ENCODE measurements at regions not wholly inside any gene's neighbourhood (a gene's known extent, or its start where the extent isn't known, plus 50 kb on each side); places are given as distances from the start of the nearest gene placed in this dataset.
"Not testable (repeated sequence)": the region's sequence is repeated elsewhere in the genome, so short reads cannot be mapped to it uniquely, and the experiment has no call there.

- no peak for DNase-seq (ENCODE audit: low spot score)
Observed at GRCh38 chr14:34175574-34175973, 224.7 kb upstream of the EGLN3 start.

DNA sequence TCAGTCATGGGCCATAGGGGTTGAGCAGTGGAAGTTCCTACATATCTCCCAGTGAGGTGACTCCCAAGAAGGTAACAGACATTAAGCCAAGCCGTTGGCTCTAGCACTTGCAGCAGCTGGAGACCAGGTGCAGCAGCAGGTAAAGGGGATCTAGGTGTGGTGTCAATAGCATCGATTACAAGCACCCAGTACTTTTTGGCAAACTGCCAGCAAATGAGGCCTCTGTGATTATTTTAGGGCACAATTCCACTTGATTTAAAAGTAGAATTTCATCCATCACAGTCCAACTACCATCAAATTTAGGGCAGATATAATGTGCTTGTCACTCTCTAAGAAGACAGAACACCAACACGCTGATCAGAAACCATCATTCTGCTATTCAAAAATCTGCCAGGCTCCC lies 224.1 kb upstream of the EGLN3 start:
- DNase-seq (ENCODE audit: low spot score), result no peak

DNA sequence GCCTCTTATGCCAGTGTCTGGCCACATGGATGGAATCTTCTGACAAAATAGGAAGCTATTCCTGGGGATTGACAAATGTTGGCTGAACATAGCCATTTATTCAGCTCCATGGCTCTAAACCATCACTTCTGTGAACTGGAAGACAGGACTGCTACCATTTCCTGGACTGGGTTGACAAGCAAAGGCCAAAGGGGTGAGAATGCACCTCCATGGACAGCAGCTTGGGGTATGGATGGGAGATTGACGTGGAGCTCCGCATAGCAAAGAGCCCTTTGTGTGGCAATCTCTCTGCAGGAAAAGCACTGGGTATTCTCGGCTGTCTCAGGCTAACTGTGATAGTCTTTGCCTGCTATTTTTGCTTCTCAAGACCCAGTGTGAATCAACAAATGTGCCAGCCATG lies 223.0 kb upstream of the EGLN3 start:
- DNase-seq (ENCODE audit: low spot score), result no peak

- no peak for DNase-seq (ENCODE audit: low spot score)
Observed at GRCh38 chr14:34172550-34173368, 221.9 kb upstream of the EGLN3 start.

DNA sequence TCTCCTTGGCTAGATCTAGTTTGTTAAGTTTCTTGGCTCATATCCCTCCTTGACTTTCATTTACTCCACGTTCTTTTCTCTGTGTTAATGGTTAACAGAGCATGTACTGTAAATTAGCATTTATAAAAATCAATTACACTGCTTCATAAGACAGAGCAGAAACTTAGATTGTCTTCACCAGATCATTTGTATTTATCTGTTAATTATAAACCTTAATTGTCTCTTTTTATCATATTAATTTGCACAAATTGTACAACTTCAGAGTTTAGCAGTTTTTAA lies 221.2 kb upstream of the EGLN3 start:
- no peak for DNase-seq (ENCODE audit: low spot score)

DNA sequence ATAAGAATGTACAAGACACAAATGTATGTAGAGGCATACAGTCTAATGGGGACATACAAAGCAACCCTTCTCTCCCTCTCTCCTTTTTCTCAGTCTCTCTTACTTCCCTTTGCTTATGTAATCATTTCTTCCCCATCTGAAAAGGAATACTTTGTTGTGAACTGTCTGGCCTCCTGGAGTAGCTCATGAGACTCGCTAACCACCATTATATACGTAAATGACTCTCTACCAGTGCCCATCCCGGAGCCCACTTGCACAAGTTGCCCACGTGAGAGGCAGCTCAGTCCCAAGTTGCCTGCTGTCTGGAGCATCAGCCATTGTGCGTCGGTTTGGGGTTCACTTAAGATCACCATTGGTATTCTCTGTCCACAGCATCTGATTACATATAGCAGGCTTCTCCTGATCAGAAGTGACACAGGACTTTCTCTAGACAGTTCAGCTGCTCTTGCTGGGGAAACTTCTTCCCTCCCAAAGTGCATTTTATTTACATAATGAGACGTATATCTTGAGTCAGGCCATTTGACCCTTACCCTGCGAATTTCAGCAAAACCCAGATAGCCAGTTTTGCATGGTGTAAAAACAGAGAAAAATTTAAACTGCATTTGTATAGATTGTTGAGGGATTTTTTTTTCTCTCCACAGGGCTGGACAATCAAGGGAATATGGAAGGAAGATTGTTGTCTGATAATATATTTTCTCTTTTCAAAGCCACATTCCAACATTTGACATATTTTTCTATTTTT lies 220.7 kb upstream of the EGLN3 start:
- DNase-seq (ENCODE audit: low spot score), result no peak

DNA sequence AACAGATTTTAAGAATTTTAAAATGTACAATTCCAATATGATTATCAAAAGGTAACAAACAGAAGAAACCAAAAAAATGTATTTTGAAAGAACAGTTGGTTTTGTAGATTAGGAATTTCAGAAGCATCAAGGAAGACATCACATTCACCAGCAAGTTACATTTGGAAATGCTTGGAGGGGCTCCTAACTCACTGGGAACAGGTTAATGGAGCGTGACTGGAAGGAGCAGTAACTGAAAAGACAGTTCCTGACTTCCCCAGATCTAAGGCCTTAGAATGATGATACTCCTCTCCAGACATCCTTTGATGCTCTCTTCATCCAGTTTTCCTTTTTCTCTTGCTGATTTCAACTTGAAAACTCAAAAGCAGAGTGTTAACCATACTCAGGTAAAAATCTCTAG lies 220.0 kb upstream of the EGLN3 start:
- no peak for DNase-seq (ENCODE audit: low spot score)

DNA sequence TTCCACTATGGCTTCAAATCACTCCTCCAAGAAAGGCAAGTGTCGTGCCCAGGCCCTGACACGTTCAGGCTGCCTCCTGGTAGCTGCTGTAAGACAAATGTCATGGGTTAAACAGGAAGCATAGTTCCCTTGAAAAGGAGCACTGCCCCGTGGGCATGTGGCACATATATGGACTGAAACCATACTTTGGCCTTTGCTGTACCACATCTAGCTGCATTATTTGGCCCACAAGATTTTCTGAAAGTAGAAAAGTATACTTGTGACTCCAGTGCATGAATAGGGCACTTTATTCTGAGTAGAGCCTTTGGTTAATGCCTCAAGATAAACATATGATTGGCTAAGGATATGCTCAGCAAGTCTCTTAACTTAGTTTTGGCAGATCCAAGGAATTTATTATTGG lies 218.7 kb upstream of the EGLN3 start:
- DNase-seq (ENCODE audit: low spot score), result no peak

GRCh38 chr14:34168656-34169055 lies 217.8 kb upstream of the EGLN3 start:
- DNase-seq (ENCODE audit: low spot score), result no peak

GRCh38 chr14:34165847-34166350 lies 215.0 kb upstream of the EGLN3 start:
- no peak for DNase-seq (ENCODE audit: low spot score)

- no peak for DNase-seq (ENCODE audit: low spot score)
Observed at GRCh38 chr14:34164162-34164864, 213.4 kb upstream of the EGLN3 start.

DNA sequence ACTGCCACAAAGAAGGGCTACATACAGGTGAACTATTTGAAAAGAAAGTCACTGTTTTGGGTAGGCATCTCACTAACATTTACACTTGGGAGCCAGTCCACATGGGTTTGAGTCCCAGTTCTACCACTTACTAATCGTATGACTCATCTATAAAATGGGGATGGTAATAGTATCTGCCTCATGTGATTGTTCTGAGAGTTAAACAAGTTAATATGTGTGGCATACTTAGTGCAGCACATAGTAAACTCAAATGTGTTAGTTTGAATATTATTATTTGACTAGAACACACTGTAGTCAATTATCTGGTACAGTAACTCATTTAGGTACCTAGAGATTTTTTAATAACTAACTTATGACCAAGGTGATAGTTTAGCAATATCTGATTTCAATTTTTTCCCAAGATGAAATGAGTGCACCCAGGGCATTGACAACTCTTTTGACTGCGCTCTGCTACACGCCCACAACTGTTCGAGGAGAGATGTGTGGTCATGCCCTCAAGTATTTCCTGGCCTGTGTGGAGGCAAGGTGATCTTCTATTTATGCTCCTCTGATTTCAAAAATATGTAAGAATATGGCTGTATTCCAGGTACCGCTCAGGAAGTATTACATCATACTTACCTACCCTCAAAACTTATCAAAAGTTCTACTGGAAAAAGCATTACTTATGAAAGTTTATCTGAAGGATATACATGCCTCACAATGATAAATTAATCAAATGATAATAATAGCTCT lies 210.6 kb upstream of the EGLN3 start:
- no peak for DNase-seq (ENCODE audit: low spot score)

DNA sequence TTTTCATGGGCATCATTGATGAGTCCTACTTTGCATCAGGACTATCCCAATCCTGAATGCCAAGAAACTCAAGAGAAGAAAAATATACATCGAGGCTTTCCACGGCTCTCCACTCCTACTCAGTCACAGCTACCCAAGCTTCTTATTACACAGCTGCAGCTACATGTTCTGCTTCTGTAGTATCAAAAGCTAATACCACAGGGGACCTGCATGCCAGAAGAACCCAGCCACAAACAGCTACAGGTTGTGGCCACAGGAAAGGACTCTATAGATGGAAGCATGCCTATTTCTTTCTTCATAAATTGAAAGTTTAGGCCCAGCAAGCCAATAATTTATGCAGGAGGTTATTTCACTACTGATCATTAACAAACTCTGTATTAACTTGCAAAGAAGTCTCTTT lies 209.7 kb upstream of the EGLN3 start:
- no peak for DNase-seq (ENCODE audit: low spot score)

DNA sequence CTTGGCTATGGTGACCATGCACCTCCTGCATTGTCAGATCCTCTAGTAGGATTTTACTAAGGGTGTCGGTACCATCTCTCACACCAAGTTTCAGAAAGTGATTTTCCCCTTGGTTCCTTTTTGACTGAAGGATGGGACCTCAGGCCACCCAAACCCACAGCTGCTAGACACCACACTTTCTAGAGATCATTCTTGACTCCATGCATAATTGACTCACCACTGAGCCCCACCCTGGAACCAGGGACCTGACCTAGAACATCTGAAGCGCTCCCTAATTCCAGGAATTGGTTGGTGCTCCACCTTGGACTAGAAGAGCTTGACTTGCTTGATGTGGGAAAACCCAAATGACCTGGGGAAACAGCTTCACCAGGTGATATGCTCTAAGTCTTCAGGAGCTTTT lies 206.8 kb upstream of the EGLN3 start:
- no peak for DNase-seq (ENCODE audit: low spot score)

- DNase-seq (ENCODE audit: low spot score), result no peak
Observed at GRCh38 chr14:34147461-34147860, 196.6 kb upstream of the EGLN3 start.

GRCh38 chr14:34140127-34140526 lies 189.3 kb upstream of the EGLN3 start:
- not testable (repeated sequence) for DNase-seq (ENCODE audit: low spot score)

GRCh38 chr14:34139160-34140121 lies 188.6 kb upstream of the EGLN3 start:
- peak; percentile 30 for DNase-seq (ENCODE audit: low spot score)

- no peak for DNase-seq (ENCODE audit: low spot score)
Observed at GRCh38 chr14:34138175-34138574, 187.3 kb upstream of the EGLN3 start.

GRCh38 chr14:34137001-34137745 lies 186.3 kb upstream of the EGLN3 start:
- no peak for DNase-seq (ENCODE audit: low spot score)

- DNase-seq (ENCODE audit: low spot score), result no peak
Observed at GRCh38 chr14:34135492-34135891, 184.6 kb upstream of the EGLN3 start.

Measured in A172 (cell line).